ENCODE measurements at regions not wholly inside any gene's neighbourhood (a gene's known extent, or its start where the extent isn't known, plus 50 kb on each side); places are given as distances from the start of the nearest gene placed in this dataset.

GRCh38 chr20:50385733-50386640, 124.2 kb upstream of the PTPN1 start:
- H3K4me3 ChIP-seq (ENCODE audit: low read depth, low read length) = no peak overlapping the region
- TF ChIP-seq, protein P1, sequence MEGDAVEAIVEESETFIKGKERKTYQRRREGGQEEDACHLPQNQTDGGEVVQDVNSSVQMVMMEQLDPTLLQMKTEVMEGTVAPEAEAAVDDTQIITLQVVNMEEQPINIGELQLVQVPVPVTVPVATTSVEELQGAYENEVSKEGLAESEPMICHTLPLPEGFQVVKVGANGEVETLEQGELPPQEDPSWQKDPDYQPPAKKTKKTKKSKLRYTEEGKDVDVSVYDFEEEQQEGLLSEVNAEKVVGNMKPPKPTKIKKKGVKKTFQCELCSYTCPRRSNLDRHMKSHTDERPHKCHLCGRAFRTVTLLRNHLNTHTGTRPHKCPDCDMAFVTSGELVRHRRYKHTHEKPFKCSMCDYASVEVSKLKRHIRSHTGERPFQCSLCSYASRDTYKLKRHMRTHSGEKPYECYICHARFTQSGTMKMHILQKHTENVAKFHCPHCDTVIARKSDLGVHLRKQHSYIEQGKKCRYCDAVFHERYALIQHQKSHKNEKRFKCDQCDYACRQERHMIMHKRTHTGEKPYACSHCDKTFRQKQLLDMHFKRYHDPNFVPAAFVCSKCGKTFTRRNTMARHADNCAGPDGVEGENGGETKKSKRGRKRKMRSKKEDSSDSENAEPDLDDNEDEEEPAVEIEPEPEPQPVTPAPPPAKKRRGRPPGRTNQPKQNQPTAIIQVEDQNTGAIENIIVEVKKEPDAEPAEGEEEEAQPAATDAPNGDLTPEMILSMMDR (conservative IDR thresholded peaks at IDR 0.05; ENCODE audit: low read depth, low read length) = no peak
- DNase-seq (ENCODE audit: low read depth) = no peak

- no peak for DNase-seq (ENCODE audit: low read depth)
- TF ChIP-seq, protein P1 (conservative IDR thresholded peaks at IDR 0.05; ENCODE audit: low read depth, low read length) = no peak
- H3K4me3 ChIP-seq (ENCODE audit: low read depth, low read length) = no peak overlapping the region
Measured at GRCh38 chr20:50386641-50386960, 123.6 kb upstream of the PTPN1 start.

DNA sequence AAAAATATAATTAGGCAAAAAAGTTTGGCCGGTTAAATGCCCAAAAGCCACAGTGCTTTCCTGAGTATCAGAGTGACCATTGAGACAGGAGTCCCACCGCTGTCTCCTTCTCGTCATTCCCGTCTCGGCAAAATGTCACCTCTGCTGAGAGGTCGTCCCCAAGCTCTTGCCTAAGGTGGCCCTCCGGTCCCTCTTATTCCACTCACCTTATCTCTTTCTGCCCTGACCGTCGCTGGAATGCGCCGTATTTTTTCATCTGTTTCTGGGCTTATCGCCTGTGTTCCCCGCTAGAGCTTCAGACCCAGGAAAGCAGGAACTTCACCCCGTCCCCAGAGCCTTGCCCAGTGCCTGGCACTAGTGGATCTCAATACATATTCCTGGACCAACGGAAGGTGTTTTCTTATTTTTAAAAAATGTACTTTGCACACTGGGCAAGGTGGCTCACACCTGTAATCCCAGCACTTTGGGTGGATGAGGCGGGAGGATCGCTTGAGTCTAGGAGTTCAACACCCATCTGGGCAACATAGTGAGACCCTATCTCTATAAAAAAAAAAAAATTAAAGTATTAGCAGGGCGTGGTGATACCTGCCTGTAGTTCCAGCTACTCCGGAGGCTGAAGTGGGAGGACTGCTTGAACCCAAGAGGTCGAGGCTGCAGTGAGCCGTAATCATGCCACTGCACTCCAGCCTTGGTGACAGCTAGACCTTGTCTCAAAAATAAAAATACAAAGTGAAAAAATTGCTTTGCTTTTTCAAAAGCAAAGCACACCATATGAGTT, 122.8 kb upstream of the PTPN1 start:
- TF ChIP-seq, protein P1 (conservative IDR thresholded peaks at IDR 0.05; ENCODE audit: low read depth, low read length) = no peak
- H3K4me3 ChIP-seq (ENCODE audit: low read depth, low read length) = no peak overlapping the region
- no peak for DNase-seq (ENCODE audit: low read depth)

GRCh38 chr20:50387996-50388332, 122.2 kb upstream of the PTPN1 start:
- DNase-seq (ENCODE audit: low read depth) = no peak
- TF ChIP-seq, protein P1 (conservative IDR thresholded peaks at IDR 0.05; ENCODE audit: low read depth, low read length) = no peak
- H3K4me3 ChIP-seq (ENCODE audit: low read depth, low read length) = no peak overlapping the region

DNA sequence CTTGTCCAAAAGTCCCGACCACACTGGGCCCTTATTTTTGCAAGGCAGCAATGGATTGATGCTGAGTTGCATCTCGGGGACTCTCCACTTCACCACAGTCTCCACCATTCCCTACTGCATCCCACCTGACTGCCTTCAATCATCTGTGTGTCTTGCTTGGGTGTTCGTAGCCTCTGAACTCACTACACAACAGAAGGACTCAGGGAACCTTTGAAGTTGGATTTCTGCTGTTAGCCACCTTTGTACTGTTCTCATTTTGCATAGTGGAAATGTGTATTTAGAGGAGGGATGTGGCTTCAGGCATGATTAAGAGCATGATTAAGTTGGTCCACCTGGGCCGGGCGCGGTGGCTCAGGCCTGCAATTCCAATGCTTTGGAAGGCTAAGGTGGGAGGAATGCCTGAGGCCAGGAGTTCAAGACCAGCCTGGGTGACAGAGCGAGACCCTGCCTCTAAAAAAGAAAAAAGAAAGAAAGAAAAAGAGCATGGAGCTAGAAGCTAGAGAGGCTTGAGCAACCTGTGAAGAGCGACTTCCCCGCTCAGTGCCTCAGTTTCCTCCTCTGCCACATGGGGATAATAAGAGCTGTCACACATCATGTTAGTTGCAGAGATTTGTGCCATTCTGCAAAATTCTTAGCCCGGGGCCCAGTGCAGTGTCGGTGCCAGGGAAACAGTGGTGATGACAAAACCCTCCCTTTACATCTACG, 121.3 kb upstream of the PTPN1 start:
- DNase-seq (ENCODE audit: low read depth) = no peak
- H3K4me3 ChIP-seq (ENCODE audit: low read depth, low read length) = no peak overlapping the region
- TF ChIP-seq, protein P1 (conservative IDR thresholded peaks at IDR 0.05; ENCODE audit: low read depth, low read length) = no peak

- TF ChIP-seq, protein P1 (conservative IDR thresholded peaks at IDR 0.05; ENCODE audit: low read depth, low read length) = no peak
- DNase-seq (ENCODE audit: low read depth) = no peak
- no peak overlapping the region for H3K4me3 ChIP-seq (ENCODE audit: low read depth, low read length)
Measured at GRCh38 chr20:50389438-50389807, 120.8 kb upstream of the PTPN1 start.
